ENCODE measurements at regions not wholly inside any gene's neighbourhood (a gene's known extent, or its start where the extent isn't known, plus 50 kb on each side); places are given as distances from the start of the nearest gene placed in this dataset.

- no peak for TF ChIP-seq CTCF (IDR thresholded peaks at IDR 0.05; ENCODE audit: low read depth, low read length)
- Histone ChIP-seq H3K4me3 (ENCODE audit: low read depth, low read length) (no peak overlapping the region), H3K9me3 (ENCODE audit: control insufficient read depth, insufficient read depth, low read length) (no peaks in the 10 kb centered on the region), H3K27ac (ENCODE audit: low read depth, low read length) (no peak overlapping the region), H3K27me3 (ENCODE audit: control insufficient read depth, insufficient read depth, low read length) (no peaks in the 10 kb centered on the region)
- POLR2A ChIA-PET: no interaction called here
- CTCF ChIA-PET: no interaction called here
- DNase-seq (ENCODE audit: low read depth, low spot score): peak; percentile 29
Measured at GRCh38 chr12:100706033-100706432, 88.5 kb upstream of the ANO4 start.

- Histone ChIP-seq H3K9me3 (ENCODE audit: control insufficient read depth, insufficient read depth, low read length) (no peaks in the 10 kb centered on the region), H3K4me3 (ENCODE audit: low read depth, low read length) (no peak overlapping the region), H3K27ac (ENCODE audit: low read depth, low read length) (no peak overlapping the region), H3K27me3 (ENCODE audit: control insufficient read depth, insufficient read depth, low read length) (no peaks in the 10 kb centered on the region)
- ChIA-PET CTCF (no interaction called here), POLR2A (no interaction called here)
- no peak for DNase-seq (ENCODE audit: low read depth, low spot score)
- no peak for TF ChIP-seq CTCF (IDR thresholded peaks at IDR 0.05; ENCODE audit: low read depth, low read length)
Measured at GRCh38 chr12:100708591-100708990, 86.0 kb upstream of the ANO4 start.

GRCh38 chr12:100715976-100716944, 78.3 kb upstream of the ANO4 start:
- peaks cover 36% of the 10 kb centered on the region for H3K27me3 ChIP-seq (ENCODE audit: control insufficient read depth, insufficient read depth, low read length)
- POLR2A ChIA-PET: no interaction called here
- H3K9me3 ChIP-seq (ENCODE audit: control insufficient read depth, insufficient read depth, low read length): peaks cover 6% of the 10 kb centered on the region; the same call in 1 of the 2 replicates
- H3K4me3 ChIP-seq (ENCODE audit: low read depth, low read length): peak overlapping the region; percentile 36
- CTCF ChIA-PET: no interaction called here
- DNase-seq (ENCODE audit: low read depth, low spot score): no peak
- no peak overlapping the region for H3K27ac ChIP-seq (ENCODE audit: low read depth, low read length)
- no peak for TF ChIP-seq CTCF (IDR thresholded peaks at IDR 0.05; ENCODE audit: low read depth, low read length)

- no peak overlapping the region for H3K27ac ChIP-seq (ENCODE audit: low read depth, low read length)
Measured at GRCh38 chr12:100716945-100717732, 77.4 kb upstream of the ANO4 start.

More at GRCh38 chr12:100716945-100717732, 77.4 kb upstream of the ANO4 start:
- no peak for TF ChIP-seq CTCF (IDR thresholded peaks at IDR 0.05; ENCODE audit: low read depth, low read length)
- ChIA-PET POLR2A (no interaction called here), CTCF (no interaction called here)
- H3K9me3 ChIP-seq (ENCODE audit: control insufficient read depth, insufficient read depth, low read length): peaks cover 6% of the 10 kb centered on the region; the same call in 1 of the 2 replicates
- peak overlapping the region; percentile 36 for H3K4me3 ChIP-seq (ENCODE audit: low read depth, low read length)
- no peak for DNase-seq (ENCODE audit: low read depth, low spot score)
- H3K27me3 ChIP-seq (ENCODE audit: control insufficient read depth, insufficient read depth, low read length): peaks cover 36% of the 10 kb centered on the region

Data from AG04450 (cell line).